HFF-Myc (cell line): ENCODE measurements at regions not wholly inside any gene's neighbourhood (a gene's known extent, or its start where the extent isn't known, plus 50 kb on each side); places are given as distances from the start of the nearest gene placed in this dataset.

Experiments used
- DNase-seq: peaks from one replicate; pipeline ENCODE4 v3.0.0-alpha.2; 2011; ENCODE audit warnings: low read depth; ENCODE audit errors: extremely low read depth
- H3K4me3 ChIP-seq: replicated peaks from 2 replicates; pipeline ENCODE4 v1.5.1; 2011; ENCODE audit warnings: low read depth, mild to moderate bottlenecking, control low read depth, low read length
- CTCF ChIP-seq: IDR thresholded peaks from 2 replicates; pipeline ENCODE4 v1.5.1; 2012; ENCODE audit warnings: mild to moderate bottlenecking, low read depth, low read length, control low read depth; ENCODE audit errors: missing control alignments

GRCh38 chr18:73758446-73758845 lies 389.2 kb downstream of the FBXO15 start:
- DNase-seq, result no peak
- H3K4me3 ChIP-seq, result no peak overlapping the region
- no peak for TF ChIP-seq CTCF

- TF ChIP-seq CTCF, result no peak
- DNase-seq, result no peak
- H3K4me3 ChIP-seq, result no peak overlapping the region
Observed at GRCh38 chr18:73756256-73757091, 391.2 kb downstream of the FBXO15 start.

- no peak for TF ChIP-seq CTCF
- H3K4me3 ChIP-seq, result no peak overlapping the region
- no peak for DNase-seq
Observed at GRCh38 chr18:73752965-73753364, 394.7 kb downstream of the FBXO15 start.

GRCh38 chr18:73752546-73752945 lies 395.1 kb downstream of the FBXO15 start:
- H3K4me3 ChIP-seq, result no peak overlapping the region
- TF ChIP-seq CTCF, result no peak
- DNase-seq, result no peak

- no peak overlapping the region for H3K4me3 ChIP-seq
- no peak for DNase-seq
- TF ChIP-seq CTCF, result no peak
Observed at GRCh38 chr18:73750052-73750451, 397.6 kb downstream of the FBXO15 start.

GRCh38 chr18:73749304-73749703 lies 398.3 kb downstream of the FBXO15 start:
- no peak for TF ChIP-seq CTCF
- DNase-seq, result no peak
- H3K4me3 ChIP-seq, result no peak overlapping the region
